Mammary epithelial cell (primary cell): ENCODE measurements at regions not wholly inside any gene's neighbourhood (a gene's known extent, or its start where the extent isn't known, plus 50 kb on each side); places are given as distances from the start of the nearest gene placed in this dataset.

ENCODE experiments used
- EZH2 ChIP-seq: IDR thresholded peaks from 2 replicates; pipeline ENCODE4 v1.6.1; 2012; ENCODE audit warnings: low read length, inconsistent platforms, borderline replicate concordance
- TF ChIP-seq, protein P1 (sequence below), 2 donors: IDR thresholded peaks in 1 of 2; conservative IDR thresholded peaks in 1 of 2; 2 replicates each; pipeline ENCODE4 v1.5.1; 2011 to 2012; ENCODE audit warnings: inconsistent platforms in 2 of 2, low read length in 2 of 2, mild to moderate bottlenecking in 2 of 2, control low read depth in 1 of 2, low read depth in 1 of 2; ENCODE audit not compliant: insufficient read depth in 1 of 2; ENCODE audit errors: extremely low read depth in 1 of 2

DNA sequence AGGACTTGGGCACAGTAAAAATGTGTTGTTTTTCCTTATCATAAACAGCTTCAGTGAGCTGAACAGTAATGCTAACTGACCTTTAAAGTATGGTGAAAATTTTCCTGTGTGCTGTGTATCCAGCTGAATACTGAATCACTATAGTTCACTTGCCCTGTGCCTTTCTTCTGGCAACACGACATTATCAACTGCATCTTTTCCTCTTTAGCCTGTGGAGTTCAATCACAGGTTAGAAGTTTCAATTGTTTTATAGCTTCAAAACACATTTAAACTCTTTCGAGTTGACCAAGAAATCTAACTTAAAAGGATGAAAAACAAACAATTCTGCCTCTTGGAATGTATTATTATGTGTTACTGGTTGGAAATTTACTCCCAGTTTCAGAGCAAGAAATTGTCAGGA lies 1120.7 kb upstream of the ALCAM start:
- TF ChIP-seq, protein P1, sequence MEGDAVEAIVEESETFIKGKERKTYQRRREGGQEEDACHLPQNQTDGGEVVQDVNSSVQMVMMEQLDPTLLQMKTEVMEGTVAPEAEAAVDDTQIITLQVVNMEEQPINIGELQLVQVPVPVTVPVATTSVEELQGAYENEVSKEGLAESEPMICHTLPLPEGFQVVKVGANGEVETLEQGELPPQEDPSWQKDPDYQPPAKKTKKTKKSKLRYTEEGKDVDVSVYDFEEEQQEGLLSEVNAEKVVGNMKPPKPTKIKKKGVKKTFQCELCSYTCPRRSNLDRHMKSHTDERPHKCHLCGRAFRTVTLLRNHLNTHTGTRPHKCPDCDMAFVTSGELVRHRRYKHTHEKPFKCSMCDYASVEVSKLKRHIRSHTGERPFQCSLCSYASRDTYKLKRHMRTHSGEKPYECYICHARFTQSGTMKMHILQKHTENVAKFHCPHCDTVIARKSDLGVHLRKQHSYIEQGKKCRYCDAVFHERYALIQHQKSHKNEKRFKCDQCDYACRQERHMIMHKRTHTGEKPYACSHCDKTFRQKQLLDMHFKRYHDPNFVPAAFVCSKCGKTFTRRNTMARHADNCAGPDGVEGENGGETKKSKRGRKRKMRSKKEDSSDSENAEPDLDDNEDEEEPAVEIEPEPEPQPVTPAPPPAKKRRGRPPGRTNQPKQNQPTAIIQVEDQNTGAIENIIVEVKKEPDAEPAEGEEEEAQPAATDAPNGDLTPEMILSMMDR (conservative IDR thresholded peaks at IDR 0.05 in 1 of 2, IDR thresholded peaks at IDR 0.05 in 1 of 2; ENCODE audit: extremely low read depth in 1 of 2, insufficient read depth in 1 of 2, low read depth in 1 of 2, low read length in 2 of 2), result no peak
- no peak for TF ChIP-seq EZH2
